HEK293T (cell line): ENCODE measurements at regions not wholly inside any gene's neighbourhood (a gene's known extent, or its start where the extent isn't known, plus 50 kb on each side); places are given as distances from the start of the nearest gene placed in this dataset.

Experiments used
- BHLHE40 ChIP-seq: fragments of 450-650 bp; IDR thresholded peaks from 2 replicates; pipeline ENCODE4 v1.6.1; 2016; ENCODE audit warnings: mild to moderate bottlenecking, moderate library complexity, borderline replicate concordance
- FOXK2 ChIP-seq: fragments of 450-650 bp; IDR thresholded peaks from 2 replicates; pipeline ENCODE4 v1.6.1; 2016; ENCODE audit warnings: mild to moderate bottlenecking
- FOXM1 ChIP-seq: fragments of 450-650 bp; IDR thresholded peaks from 2 replicates; pipeline ENCODE4 v1.6.1; 2017; ENCODE audit warnings: mild to moderate bottlenecking, borderline replicate concordance
- HDGF ChIP-seq: fragments of 450-650 bp; IDR thresholded peaks from 2 replicates; pipeline ENCODE4 v1.6.1; 2017; ENCODE audit warnings: antibody characterized with exemption, borderline replicate concordance
- SP1 ChIP-seq: fragments of 450-650 bp; IDR thresholded peaks from 2 replicates; pipeline ENCODE4 v1.6.1; 2017
- SUZ12 ChIP-seq: fragments of 450-650 bp; IDR thresholded peaks from 2 replicates; pipeline ENCODE4 v1.6.1; 2016; ENCODE audit warnings: mild to moderate bottlenecking
- TARDBP ChIP-seq: fragments of 450-650 bp; IDR thresholded peaks from 2 replicates; pipeline ENCODE4 v1.6.1; 2016
- TF ChIP-seq, protein P1 (sequence below): fragments of 450-650 bp; IDR thresholded peaks from 2 replicates; pipeline ENCODE4 v1.6.1; 2016

DNA sequence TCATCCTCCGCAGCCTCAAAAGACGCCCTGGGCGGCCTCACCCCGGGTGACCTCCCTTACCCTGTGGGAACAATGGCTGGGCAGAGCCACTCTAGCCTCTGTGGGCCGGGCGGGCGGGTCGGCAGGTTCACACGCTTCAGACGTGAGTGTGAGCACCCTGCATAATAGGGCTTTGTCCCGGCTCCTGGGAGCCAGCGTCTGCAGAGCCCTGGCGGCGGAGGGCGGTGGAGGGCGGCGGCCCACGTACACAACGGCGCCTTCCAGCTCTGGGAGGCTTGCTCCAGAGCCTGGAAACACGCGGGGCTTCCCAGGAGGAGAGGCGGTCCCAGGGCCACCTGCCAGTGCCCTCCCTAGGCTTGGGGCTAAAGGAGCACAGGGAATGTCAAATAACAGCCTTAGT, 205.6 kb downstream of the BCL11B start:
- no peak for TF ChIP-seq SUZ12
- TF ChIP-seq HDGF, result no peak
- TF ChIP-seq, protein P1, sequence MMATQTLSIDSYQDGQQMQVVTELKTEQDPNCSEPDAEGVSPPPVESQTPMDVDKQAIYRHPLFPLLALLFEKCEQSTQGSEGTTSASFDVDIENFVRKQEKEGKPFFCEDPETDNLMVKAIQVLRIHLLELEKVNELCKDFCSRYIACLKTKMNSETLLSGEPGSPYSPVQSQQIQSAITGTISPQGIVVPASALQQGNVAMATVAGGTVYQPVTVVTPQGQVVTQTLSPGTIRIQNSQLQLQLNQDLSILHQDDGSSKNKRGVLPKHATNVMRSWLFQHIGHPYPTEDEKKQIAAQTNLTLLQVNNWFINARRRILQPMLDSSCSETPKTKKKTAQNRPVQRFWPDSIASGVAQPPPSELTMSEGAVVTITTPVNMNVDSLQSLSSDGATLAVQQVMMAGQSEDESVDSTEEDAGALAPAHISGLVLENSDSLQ, result no peak
- TF ChIP-seq FOXK2, result no peak
- TF ChIP-seq SP1, result no peak
- TF ChIP-seq BHLHE40, result no peak
- no peak for TF ChIP-seq TARDBP
- TF ChIP-seq FOXM1, result no peak
